ENCODE measurements at regions not wholly inside any gene's neighbourhood (a gene's known extent, or its start where the extent isn't known, plus 50 kb on each side); places are given as distances from the start of the nearest gene placed in this dataset.

DNA sequence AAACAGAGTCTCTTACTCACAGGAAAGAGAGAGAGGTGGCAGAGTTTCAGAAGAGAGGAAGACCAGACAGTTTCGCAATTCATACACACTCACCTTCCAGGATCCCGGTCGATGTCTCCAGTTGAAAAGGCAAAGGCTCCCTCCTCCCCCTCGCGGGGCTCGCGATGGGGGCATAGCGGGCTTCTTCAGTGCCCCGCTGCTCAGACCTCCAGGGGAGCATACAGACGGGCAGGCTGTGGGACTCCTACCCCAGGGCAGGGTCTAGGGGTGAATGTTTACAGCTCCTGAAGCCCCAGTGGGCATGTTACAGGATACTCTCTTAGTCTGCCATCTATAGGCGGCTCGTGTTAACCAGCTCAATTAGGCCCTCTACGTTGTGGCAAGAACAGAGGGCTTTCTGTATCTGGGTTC, 139.2 kb downstream of the SLITRK5 start:
- no peak for TF ChIP-seq POLR2A (IDR thresholded peaks at IDR 0.05; ENCODE audit: borderline replicate concordance, extremely low read depth, insufficient read depth, insufficient read length)
- TF ChIP-seq, protein P1, sequence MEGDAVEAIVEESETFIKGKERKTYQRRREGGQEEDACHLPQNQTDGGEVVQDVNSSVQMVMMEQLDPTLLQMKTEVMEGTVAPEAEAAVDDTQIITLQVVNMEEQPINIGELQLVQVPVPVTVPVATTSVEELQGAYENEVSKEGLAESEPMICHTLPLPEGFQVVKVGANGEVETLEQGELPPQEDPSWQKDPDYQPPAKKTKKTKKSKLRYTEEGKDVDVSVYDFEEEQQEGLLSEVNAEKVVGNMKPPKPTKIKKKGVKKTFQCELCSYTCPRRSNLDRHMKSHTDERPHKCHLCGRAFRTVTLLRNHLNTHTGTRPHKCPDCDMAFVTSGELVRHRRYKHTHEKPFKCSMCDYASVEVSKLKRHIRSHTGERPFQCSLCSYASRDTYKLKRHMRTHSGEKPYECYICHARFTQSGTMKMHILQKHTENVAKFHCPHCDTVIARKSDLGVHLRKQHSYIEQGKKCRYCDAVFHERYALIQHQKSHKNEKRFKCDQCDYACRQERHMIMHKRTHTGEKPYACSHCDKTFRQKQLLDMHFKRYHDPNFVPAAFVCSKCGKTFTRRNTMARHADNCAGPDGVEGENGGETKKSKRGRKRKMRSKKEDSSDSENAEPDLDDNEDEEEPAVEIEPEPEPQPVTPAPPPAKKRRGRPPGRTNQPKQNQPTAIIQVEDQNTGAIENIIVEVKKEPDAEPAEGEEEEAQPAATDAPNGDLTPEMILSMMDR (IDR thresholded peaks at IDR 0.05 in 2 of 3, conservative IDR thresholded peaks at IDR 0.05 in 1 of 3; ENCODE audit: borderline replicate concordance in 1 of 3, insufficient read depth in 1 of 3, low read depth in 2 of 3, low read length in 2 of 3): no peak
- TF ChIP-seq, protein P2, sequence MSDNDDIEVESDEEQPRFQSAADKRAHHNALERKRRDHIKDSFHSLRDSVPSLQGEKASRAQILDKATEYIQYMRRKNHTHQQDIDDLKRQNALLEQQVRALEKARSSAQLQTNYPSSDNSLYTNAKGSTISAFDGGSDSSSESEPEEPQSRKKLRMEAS (IDR thresholded peaks at IDR 0.05): no peak
- no peak for TF ChIP-seq FOSL1 (IDR thresholded peaks at IDR 0.05; ENCODE audit: low read depth)
- no peak for TF ChIP-seq SRF (IDR thresholded peaks at IDR 0.05; ENCODE audit: low read depth)
- TF ChIP-seq RAD21 (IDR thresholded peaks at IDR 0.05; ENCODE audit: low read depth): no peak
- no peak for TF ChIP-seq EZH2phosphoT487 (IDR thresholded peaks at IDR 0.05; ENCODE audit: borderline replicate concordance)
- TF ChIP-seq EZH2 (IDR thresholded peaks at IDR 0.05): no peak
- TF ChIP-seq, protein P3, sequence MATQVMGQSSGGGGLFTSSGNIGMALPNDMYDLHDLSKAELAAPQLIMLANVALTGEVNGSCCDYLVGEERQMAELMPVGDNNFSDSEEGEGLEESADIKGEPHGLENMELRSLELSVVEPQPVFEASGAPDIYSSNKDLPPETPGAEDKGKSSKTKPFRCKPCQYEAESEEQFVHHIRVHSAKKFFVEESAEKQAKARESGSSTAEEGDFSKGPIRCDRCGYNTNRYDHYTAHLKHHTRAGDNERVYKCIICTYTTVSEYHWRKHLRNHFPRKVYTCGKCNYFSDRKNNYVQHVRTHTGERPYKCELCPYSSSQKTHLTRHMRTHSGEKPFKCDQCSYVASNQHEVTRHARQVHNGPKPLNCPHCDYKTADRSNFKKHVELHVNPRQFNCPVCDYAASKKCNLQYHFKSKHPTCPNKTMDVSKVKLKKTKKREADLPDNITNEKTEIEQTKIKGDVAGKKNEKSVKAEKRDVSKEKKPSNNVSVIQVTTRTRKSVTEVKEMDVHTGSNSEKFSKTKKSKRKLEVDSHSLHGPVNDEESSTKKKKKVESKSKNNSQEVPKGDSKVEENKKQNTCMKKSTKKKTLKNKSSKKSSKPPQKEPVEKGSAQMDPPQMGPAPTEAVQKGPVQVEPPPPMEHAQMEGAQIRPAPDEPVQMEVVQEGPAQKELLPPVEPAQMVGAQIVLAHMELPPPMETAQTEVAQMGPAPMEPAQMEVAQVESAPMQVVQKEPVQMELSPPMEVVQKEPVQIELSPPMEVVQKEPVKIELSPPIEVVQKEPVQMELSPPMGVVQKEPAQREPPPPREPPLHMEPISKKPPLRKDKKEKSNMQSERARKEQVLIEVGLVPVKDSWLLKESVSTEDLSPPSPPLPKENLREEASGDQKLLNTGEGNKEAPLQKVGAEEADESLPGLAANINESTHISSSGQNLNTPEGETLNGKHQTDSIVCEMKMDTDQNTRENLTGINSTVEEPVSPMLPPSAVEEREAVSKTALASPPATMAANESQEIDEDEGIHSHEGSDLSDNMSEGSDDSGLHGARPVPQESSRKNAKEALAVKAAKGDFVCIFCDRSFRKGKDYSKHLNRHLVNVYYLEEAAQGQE (IDR thresholded peaks at IDR 0.05; ENCODE audit: low read depth): no peak
- TF ChIP-seq TCF7L2 (IDR thresholded peaks at IDR 0.05; ENCODE audit: borderline replicate concordance, extremely low read depth, insufficient read depth, insufficient read length): no peak
- no peak for TF ChIP-seq ZNF274 (IDR thresholded peaks at IDR 0.05; ENCODE audit: low read depth, low read length)
- TF ChIP-seq CEBPB (IDR thresholded peaks at IDR 0.05; ENCODE audit: low read depth): no peak
- TF ChIP-seq ZFX (IDR thresholded peaks at IDR 0.05): no peak

Data from HCT116 (cell line).